Tongue (tissue), 1 donor: ENCODE measurements at regions not wholly inside any gene's neighbourhood (a gene's known extent, or its start where the extent isn't known, plus 50 kb on each side); places are given as distances from the start of the nearest gene placed in this dataset.

ENCODE experiments used
- DNase-seq: peaks from one replicate; pipeline ENCODE4 v3.0.0-alpha.2; 2015

DNA sequence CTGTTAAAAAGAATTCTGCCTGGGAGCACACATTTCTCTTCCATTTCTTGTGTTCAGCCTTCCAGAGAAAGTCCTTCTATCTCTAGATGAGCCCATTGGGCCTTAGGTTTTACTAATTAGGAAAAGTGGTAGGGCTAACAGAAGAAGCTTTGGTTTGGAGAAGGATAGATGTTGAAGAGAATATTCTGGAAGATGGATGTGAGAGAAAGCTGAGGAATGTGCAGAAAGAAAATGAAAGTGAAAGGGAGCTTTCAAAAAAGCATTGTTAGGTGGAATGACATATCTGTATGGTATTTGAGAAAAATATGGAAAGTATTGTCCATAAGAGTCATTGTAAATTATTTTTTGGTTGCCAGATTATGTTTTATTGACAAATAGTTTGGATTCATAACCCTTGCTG, 474.8 kb upstream of the SLIT2 start:
- no peak for DNase-seq

DNA sequence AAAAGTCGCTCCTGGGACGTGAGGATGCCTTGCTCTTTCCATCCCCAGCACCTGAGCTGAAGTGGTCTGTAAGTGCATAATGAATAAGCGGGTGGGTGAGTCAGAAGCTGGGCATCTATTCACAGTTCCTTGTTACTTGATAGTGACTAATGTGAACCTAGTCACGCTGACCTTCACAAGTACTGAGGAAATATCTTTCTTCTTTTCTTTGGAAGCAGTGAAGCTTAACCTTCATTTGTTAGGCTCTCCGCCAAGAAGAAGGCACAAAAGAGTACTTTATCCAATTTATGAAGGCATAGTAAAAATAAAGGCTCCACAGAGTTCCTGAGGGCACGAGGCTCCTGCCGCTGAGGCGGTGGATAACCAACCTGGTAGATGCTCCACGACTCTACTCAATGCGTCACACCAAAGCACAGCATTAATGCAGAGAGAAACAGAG, 475.7 kb upstream of the SLIT2 start:
- DNase-seq: peak; percentile 2

DNA sequence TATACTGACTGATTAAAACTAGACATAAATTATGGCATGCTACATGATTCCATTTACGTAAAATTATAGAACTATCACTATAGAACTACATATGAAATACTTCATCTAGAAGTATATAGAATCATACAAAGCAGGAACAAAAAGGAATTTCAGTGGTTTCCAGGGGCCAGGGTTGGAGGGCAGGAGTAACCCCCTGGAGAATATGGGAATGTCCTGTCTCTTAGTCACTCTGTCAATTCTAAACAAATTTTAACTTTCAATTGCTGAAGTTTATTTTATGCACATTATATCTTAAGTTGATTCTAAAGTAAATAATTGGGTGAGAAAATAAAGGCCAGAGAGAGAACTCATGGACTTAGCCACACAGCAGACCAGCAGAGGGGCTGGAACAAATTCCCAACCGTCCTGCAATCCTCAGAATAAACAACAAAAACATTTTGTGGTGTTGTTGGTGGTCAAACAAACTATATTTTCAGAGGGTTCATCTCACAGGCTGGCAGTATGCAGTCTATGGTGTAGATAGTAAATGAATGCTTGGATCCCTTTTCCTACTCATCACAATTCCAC, 476.9 kb upstream of the SLIT2 start:
- no peak for DNase-seq

DNA sequence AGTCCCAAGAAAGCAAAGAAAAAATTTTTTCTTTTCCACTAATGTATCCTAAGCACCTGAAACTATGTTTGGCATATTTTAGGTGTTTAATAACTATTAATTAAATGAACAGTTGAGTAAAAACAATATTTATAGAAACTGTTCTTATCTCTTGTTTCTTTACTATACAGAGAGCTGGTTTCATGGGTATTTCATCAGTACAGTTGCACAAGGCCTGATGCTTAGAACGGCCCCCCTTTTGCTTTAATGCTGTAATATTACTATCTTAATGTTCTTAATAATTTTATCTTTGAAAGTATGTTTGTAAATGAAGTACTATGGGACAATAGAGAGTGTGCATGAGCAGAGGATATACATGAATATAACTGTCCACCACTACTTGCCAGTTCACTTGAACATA, 479.1 kb upstream of the SLIT2 start:
- no peak for DNase-seq

DNA sequence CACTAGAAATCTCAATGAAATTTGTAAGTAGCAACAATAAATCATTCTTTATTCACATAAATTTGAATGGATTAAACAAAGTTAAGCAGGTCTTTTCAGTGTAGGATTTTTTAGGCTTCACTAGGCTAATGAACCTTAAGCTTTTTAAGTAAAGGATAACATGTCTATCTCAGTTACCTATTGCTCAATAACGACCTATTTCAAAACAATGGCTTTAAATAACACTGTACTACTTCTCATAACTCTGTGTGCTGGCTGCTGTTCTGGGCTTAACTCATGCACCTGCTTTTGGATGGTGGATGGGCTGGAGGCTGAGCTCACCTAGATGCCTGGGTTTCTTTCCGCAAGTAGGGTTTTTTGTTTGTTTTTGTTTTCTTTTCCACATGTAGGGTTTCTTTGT, 495.0 kb upstream of the SLIT2 start:
- DNase-seq: no peak

DNA sequence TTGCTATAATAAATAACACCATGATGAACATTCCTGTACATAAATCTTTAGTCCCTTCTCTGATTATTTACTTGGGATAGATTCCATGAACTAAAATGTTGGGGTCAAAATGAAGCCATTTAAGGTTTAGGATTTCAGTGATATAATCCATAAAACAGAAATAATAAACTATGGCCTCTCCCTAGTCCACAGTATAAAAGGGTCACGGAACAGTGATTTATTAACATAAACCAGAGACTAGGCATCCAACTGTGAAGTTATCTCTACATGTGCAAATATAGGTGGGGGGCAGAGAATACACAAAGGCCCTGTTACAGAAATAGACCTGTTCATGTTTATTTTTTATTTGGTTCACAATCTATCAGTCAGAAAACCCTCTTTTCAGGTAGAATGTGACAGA, 499.1 kb upstream of the SLIT2 start:
- no peak for DNase-seq

DNA sequence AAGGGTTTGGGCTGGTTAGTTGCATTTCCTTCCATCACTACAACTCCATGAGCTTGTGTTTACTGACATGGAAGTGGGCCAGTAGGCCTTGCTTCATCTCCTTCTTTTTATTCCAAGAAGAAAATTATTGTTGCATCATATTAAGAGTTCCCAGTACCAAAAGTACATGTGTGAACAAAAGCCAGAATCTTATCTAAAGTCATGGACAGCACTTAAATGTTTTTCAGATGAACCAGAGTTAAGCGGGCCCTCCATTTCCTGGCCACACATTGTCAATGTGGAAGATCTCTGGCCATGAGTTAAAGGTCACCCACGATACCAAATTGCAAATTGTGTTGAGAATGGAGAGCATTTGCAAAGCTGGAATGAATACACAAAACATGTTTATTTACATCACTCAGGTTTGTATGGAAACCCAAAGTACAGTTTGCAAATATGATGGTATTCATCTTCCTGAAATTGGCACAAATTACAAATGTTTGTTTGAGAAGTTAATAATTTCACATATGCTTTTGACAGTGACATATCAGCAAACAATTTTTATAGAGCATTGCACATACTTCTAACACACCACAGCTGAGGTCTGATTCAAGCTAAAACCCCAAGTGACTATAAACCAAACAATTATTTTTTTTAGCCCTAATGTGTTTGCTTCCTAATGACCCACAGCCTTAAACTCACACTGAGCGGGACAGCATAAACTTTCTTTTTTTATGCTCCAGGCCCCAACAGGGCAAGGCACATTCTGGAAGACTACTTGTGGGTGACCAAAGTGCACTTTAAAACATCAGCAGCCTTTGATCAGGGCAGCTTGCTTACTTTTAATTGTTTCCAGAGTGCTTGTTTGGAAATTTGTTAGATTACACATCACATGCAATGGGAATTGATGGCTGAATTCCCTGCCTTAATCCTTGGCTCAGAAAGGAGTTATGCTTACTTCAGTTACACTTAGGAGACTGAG, 502.9 kb upstream of the SLIT2 start:
- peak; percentile 58 for DNase-seq

DNA sequence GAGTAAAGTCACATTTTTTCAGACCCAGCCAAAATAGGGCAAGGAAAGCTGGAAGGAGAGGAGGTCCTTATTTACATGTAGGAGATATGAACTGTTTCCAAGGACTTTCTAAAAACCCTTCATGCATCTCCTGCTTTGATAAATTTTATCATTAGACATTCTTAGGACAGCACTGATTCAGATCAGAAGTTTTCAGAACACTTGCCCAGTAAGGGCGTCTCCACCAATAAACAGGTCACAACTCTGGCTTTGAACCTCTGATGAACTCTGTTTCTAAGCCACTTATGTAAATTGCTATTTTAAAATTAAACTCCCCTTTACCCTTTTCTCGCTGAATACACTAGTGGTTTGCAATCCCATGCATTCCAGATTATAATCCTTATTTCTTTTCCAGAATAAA, 505.3 kb upstream of the SLIT2 start:
- DNase-seq: no peak

DNA sequence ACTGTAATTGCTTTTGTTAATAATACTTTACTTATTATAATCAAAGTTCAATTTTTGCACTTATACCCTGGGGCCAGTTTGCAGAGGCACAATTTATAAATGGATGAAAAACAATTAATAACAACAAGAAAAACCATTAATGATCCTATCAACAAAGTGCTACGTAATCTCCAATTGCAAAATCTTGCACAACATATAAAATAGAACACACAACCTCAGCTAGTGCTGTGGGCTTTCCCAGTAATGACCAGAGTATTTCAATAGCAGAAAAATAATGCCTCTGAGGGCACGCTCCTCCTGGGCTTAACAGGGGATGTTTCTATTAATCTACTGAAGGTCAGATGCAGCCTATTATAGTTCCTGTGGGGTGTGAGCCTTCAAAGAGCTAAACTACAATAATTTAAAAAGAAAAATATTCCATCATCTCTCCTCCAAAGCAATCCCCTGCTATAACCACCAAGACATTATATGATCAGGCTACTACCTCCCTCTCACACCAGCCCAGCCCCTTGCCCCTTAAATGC, 508.5 kb upstream of the SLIT2 start:
- no peak for DNase-seq

DNA sequence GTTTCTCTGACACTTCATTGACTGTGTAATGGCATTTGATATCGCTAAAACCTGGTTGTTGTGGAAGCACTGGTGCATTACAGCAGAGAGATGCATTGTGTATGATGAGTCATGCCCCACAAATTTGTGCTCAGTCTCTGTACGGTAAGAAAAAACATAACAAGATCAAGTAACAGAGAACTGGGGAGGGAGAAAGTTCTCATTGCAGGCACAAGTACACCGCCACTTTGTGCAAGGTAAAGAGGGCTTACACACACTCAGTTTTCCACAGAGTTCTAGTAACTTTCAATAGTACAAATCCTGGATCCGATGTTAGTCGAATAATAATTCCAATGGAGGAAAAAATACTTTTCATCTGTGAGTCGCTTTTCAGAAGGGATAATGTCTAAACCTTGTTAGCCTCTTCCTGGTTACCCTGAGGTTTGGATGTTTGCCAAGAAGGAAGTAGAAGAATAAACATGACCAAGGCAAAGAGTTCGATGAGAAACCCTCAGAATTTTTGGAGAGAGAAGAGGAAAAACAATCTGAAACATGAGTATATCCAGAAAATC, 512.5 kb upstream of the SLIT2 start:
- peak; percentile 64 for DNase-seq

DNA sequence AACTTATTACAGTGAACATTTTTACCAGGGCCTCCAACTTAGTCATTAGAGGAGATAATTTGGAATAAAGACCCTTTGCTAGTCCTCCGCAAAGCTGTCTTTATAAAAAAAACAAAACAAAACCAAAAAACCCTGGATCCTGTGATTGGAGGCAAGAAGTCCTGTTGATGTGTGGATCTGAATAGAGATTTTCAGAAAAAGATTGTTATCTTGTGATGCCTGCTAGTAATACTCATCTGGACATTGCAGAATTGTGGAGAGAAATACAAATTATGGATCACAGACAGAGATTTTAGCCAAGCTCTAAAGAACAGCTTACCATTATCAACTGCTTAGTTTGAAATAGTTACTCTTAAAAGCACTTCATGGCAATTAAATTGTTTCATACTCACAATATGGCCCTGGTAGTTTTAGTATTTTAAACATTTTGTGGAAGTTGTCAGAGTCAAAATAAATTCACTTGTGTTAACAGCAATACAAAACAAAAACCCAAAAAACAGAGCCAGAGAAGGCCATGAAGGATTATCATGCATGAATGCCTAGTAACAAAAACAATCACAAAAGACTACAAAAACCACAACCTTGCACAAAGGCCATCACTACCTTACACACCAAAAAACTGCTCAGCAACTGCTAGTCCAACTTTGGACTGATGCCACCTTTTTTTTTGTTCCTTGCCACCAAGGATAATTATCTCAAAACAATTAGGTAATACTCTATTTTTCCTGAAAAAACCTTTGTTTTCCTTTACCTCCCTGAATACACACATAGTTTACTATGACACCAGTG, 514.5 kb upstream of the SLIT2 start:
- DNase-seq: no peak

DNA sequence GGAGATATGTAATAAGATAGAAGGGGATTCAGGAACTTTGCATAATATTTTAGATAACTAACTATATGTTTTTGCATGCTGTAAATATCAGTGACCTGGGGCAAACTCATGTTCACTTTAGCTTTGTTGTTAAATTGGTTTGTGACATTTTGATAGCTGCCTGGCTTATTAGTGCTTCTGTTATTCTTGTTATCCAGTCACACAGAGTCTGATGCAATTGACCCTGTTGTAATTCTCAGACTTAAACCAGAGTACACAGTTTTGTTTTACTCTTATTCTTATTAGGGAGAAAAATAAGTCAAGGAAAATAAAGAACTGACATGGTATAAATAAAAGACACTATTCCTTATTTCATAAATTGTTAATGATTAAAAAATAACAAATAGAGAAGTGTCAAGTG, 516.7 kb upstream of the SLIT2 start:
- DNase-seq: no peak

DNA sequence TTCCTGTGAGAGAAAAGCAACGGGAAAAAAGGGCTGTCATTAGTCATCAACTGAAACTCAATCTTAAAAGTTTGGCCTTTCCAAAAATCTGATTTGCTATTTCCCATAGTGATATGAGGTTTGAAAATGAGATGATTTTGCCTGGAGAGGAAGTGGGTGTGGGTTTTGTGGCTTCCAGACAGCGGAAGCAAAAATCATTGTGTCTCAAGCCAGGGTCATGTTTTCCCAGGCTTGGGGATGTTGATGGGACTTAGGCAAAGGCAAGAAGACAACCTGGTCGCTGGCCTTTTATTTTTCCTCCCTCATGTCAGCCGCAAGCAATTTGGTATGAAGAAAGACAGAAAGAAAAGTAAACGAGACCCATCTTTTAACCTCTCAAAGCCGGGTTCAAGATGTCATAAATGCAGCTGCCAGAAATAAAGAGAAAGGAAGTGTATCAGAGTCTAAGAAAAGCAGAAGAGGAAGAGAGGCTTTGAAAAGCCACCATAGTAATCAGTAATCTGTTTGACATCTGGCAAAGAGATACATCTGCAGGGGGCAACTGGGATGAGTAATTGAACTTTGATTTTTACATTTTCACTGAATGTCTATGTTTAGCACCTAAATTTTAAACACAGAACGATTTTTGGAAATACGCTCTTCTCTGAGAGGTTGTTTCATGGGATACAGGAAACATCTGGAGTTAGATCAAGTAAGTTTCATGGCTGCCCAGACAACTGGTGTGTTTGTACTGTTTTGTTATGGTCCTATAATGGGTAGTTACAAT, 521.6 kb upstream of the SLIT2 start:
- DNase-seq: peak; percentile 21

DNA sequence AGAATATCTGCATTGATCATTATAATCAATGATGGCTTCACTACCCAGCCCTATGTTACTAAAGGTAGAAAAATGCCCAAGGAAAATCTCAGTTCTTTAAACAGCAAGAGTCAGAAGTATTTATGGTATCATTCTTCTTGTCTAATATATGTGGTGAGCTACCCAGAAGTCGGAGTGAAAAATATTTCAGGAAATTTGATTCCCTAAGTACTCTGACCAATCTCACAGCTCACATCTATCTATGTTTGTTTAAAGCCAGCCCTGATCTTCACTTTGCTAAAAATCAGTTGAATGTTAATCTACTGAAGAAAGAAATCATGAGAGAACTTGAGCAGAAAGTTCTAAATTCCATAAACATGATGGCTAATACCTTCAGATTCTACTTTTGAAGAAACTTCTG, 522.9 kb upstream of the SLIT2 start:
- DNase-seq: no peak

DNA sequence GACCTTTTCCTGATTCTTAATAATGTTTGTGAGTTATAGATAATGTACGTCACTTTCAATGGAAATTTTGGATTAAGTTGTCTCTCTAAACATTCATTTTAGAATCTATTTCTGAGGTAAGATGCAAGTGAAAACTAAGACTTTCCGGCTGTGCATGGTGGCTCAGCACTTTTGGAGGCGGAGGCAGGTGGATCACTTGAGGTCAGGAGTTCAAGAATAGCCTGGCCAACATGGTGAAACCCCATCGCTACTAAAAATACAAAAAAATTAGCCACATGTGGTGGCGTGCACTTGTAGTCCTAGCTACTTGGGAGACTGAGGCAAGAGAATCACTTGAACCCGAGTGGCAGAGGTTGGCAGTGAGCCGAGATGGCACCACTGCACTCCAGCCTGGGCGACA, 524.6 kb upstream of the SLIT2 start:
- DNase-seq: no peak

DNA sequence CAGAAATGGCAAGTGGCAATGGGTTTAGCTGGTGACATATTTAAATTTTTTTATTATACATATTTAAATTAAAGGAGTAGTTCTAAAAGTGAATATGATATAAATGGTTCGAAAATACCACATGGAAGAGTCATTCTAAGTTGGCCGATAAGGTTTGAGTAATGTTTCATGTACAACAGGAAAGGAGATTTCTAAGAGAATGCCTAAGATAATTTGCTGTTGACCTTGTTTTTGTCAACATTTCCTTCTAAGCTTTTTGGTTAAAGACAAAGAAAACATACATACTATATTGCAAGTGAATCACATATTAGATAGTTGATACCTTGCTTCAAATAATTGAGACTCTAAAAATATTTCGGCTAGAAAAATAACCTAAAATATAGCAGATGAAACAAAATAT, 526.6 kb upstream of the SLIT2 start:
- no peak for DNase-seq

DNA sequence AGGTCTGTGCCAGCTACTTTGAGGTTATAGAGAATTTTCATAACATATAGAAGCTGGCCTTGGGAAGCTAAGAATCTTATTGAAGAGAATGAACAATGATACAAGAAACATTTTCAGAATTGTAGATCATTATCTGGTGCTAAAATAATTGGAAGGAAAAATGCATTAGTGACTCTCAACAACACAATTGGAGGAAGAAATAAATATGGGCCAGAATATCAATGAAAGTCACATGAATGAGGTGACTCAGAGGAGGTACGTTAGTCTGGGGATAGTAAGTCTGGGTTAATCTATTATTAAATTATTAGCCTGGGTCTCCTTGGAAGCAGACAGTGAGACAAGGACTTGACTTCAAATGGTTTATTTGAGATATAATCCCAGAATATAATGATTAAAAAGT, 529.3 kb upstream of the SLIT2 start:
- no peak for DNase-seq

DNA sequence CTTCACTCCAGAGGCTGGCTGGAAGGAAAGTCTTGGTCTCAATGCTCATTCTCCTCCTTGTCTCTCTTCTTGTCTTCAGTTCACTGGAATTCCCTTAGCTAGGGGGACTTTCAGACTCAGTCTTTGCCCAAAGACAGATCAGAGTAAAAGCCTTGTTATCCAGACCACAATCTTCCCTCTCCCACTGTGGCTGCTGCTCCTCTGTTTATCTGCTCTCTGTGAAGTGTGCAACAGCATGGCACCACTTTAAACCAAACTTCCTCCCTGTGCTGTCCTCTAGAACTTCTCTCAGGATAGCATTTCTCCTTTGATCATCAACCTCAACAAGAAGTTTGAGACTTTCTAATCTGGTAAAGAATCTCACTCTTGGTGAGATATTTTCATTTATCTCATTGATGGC, 530.1 kb upstream of the SLIT2 start:
- DNase-seq: no peak

DNA sequence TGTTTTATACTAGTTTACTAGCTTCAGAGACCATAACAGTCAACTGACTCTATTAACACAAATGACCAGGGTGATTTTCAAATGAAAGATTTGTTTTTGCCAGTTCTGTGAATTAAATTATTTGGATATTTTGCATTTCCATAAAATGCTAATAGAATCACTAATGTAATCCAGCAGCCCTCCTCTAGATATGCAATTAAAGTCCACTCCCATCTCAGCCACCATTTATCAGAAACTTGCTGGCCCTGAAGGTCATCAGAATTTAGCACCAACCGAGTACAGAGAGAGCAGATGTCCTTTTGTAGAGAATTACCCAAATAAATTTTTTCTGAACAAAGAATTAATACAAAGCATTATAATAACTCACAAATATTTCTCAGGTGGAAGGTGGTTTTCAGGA, 531.1 kb upstream of the SLIT2 start:
- DNase-seq: no peak

DNA sequence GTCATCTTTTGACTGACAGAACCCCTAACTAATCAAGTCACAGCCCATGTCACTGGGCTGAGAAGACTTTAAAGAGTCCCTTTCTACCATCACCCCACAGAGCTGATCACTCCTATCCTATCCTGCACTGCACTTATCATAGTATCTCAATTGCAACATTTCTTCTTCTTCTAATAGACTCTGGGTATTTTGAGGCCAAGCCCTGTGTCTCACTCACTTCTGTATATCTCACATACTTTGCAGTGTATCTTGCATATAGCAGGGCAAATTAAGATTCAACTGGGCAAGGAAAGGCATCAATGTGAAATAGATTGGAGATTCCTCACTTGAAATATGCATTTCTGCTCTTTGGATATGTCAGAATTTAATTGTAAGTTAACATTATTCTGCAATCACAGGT, 531.5 kb upstream of the SLIT2 start:
- DNase-seq: no peak

DNA sequence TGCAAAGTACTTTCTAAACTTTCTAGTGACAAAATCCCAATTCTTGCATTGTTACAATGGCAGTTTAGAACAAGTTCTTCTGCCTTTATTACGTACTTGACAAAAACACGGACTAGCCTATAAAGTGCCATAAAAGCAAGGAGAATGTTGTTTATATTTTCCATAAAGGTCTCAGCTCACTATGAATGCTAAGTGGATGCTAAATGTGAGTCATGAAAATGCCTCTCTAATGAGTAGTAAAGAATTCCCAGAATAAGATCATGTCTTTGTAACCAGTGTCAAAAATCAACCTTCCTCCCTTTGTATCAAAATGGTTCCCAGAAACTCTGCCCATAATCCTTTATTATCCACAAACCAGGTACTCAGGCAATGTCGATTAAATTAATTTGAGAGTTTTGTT, 539.8 kb upstream of the SLIT2 start:
- DNase-seq: no peak

DNA sequence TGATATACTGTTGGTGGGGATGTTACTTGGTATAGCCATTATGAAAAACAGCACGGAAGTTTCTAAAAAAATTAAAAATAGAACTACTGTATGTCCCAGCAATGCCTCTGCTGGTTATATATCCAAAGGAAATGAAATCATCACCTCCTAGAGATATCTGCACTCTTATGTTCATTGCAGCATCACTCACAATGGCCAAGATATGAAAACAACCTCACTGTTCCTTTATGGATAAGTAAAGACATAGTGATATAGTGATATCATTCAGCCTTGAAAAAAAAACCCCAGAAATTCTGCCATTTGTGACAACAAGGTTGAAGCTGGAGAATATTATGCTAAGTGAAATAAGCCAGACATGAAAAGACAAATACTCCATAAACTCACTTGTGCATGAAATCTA, 543.8 kb upstream of the SLIT2 start:
- no peak for DNase-seq
